Neural cell (in vitro differentiated cells): ENCODE measurements at regions not wholly inside any gene's neighbourhood (a gene's known extent, or its start where the extent isn't known, plus 50 kb on each side); places are given as distances from the start of the nearest gene placed in this dataset.

ENCODE experiments used
- H2AFZ ChIP-seq: fragments of 200-600, 300-800 bp; sonication (generic), shearing (Covaris generic); 2 replicates; pipeline ENCODE4 v1.6.0; 2014; ENCODE audit warnings: low read depth, mild to moderate bottlenecking, antibody characterized with exemption, low read length, moderate library complexity
- H3F3A ChIP-seq: fragments of 200-600 bp; shearing (Covaris generic); 2 replicates; pipeline ENCODE4 v1.6.1; 2016; ENCODE audit warnings: mild to moderate bottlenecking, moderate library complexity, mixed read lengths, antibody characterized with exemption, low read length; ENCODE audit not compliant: insufficient read depth, poor library complexity, severe bottlenecking
- H3K27ac ChIP-seq: fragments of 200-600, 300-800 bp; sonication (generic), shearing (Covaris generic); 2 replicates; pipeline ENCODE4 v1.5.1; 2014; ENCODE audit warnings: mild to moderate bottlenecking, low read length, moderate library complexity
- H3K27me3 ChIP-seq: fragments of 300-800, 200-600 bp; sonication (generic), shearing (Covaris generic); 2 replicates; pipeline ENCODE4 v1.6.0; 2014; ENCODE audit warnings: mild to moderate bottlenecking, low read depth, low read length, moderate library complexity; ENCODE audit not compliant: insufficient read depth
- H3K36me3 ChIP-seq: fragments of 300-800, 200-600 bp; sonication (generic), shearing (Covaris generic); 2 replicates; pipeline ENCODE4 v1.5.1; 2014; ENCODE audit warnings: mild to moderate bottlenecking, antibody characterized with exemption, low read length, moderate library complexity; ENCODE audit not compliant: insufficient read depth
- H3K4me2 ChIP-seq: fragments of 300-800, 200-600 bp; sonication (generic), shearing (Covaris generic); 2 replicates; pipeline ENCODE4 v1.6.0; 2014; ENCODE audit warnings: mild to moderate bottlenecking, low read length
- H3K4me3 ChIP-seq: fragments of 300-800, 200-600 bp; sonication (generic), shearing (Covaris generic); 2 replicates; pipeline ENCODE4 v1.5.1; 2014; ENCODE audit warnings: mild to moderate bottlenecking, low read length, moderate library complexity
- H3K79me2 ChIP-seq: fragments of 200-600 bp; shearing (Covaris generic); replicated peaks from 2 replicates; pipeline ENCODE4 v1.6.0; 2014; ENCODE audit warnings: mild to moderate bottlenecking, low read length, moderate library complexity; ENCODE audit not compliant: insufficient read depth
- H3K9ac ChIP-seq: fragments of 300-800, 200-600 bp; sonication (generic), shearing (Covaris generic); 2 replicates; pipeline ENCODE4 v1.6.1; 2016; ENCODE audit warnings: mild to moderate bottlenecking, low read length, mixed read lengths
- H3K9me2 ChIP-seq: fragments of 200-600 bp; shearing (Covaris generic); 2 replicates; pipeline ENCODE4 v1.6.1; 2016; ENCODE audit warnings: mild to moderate bottlenecking, low read length, mixed read lengths; ENCODE audit not compliant: insufficient read depth
- H3K9me3 ChIP-seq: fragments of 200-600, 300-800 bp; sonication (generic), shearing (Covaris generic); 2 replicates; pipeline ENCODE4 v1.6.1; 2016; ENCODE audit warnings: mild to moderate bottlenecking, mixed run types, low read length, moderate library complexity, mixed read lengths
- H4K20me1 ChIP-seq: fragments of 200-600 bp; shearing (Covaris generic); 2 replicates; pipeline ENCODE4 v1.6.1; 2016; ENCODE audit warnings: mild to moderate bottlenecking, mixed run types; ENCODE audit not compliant: insufficient read depth
- EP300 ChIP-seq: fragments of 450-650 bp; conservative IDR thresholded peaks from 2 replicates; pipeline ENCODE4 v1.6.1; 2014; ENCODE audit warnings: antibody characterized with exemption, mild to moderate bottlenecking, moderate library complexity; ENCODE audit not compliant: poor library complexity, severe bottlenecking
- EZH2 ChIP-seq: fragments of 200-600, 300-800 bp; shearing (Covaris generic), sonication (generic); IDR thresholded peaks from 2 replicates; pipeline ENCODE4 v1.6.1; 2014; ENCODE audit warnings: antibody characterized with exemption, low read length, borderline replicate concordance, mild to moderate bottlenecking; ENCODE audit not compliant: insufficient read depth, poor library complexity, severe bottlenecking
- MXI1 ChIP-seq: fragments of 450-650 bp; conservative IDR thresholded peaks from 2 replicates; pipeline ENCODE4 v1.6.1; 2014; ENCODE audit warnings: antibody characterized with exemption, mild to moderate bottlenecking; ENCODE audit not compliant: poor library complexity, severe bottlenecking
- POLR2AphosphoS5 ChIP-seq: IDR thresholded peaks from 2 replicates; pipeline ENCODE4 v1.6.1; 2012
- RAD21 ChIP-seq: fragments of 450-650 bp; conservative IDR thresholded peaks from 2 replicates; pipeline ENCODE4 v1.6.1; 2014; ENCODE audit warnings: antibody characterized with exemption, mild to moderate bottlenecking, moderate library complexity
- SMC3 ChIP-seq: fragments of 450-650 bp; conservative IDR thresholded peaks from 2 replicates; pipeline ENCODE4 v1.6.1; 2014; ENCODE audit warnings: antibody characterized with exemption, mild to moderate bottlenecking, moderate library complexity; ENCODE audit not compliant: poor library complexity
- TAF1 ChIP-seq: IDR thresholded peaks from 2 replicates; pipeline ENCODE4 v1.6.1; 2012; ENCODE audit warnings: low read depth
- TF ChIP-seq, protein P1 (sequence below): IDR thresholded peaks from 2 replicates; pipeline ENCODE4 v1.6.1; 2012; ENCODE audit warnings: borderline replicate concordance
- TF ChIP-seq, protein P2 (sequence below): fragments of 450-650 bp; IDR thresholded peaks from 2 replicates; pipeline ENCODE4 v1.5.1; 2014; ENCODE audit warnings: antibody characterized with exemption, mild to moderate bottlenecking, moderate library complexity; ENCODE audit not compliant: poor library complexity, severe bottlenecking

DNA sequence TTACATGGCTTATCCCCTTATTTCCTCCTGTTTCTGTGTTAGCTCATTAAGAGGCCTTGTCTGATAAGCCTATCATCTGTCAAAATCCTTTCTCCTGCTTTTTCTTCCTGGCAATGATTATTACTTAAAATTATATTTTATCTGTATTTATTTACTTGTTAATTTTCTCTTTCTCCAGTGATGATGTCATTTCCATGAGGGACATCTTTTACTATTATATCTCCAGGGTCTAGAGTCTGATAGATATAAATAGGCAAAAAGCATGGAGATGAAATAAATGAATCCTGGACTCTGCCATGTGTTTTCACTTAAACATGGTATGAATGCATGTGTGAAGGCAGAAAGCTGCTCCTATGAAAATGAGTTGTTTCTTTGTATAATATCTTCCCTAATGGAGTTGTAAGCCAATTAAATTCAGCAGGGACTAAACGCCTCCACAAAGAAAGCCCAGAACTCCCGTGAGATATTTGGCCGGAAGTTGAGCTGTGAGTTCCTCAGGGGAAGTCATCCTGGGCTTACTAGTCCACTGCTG, 375.2 kb downstream of the TUSC7 start:
- no peak overlapping the region for H2AFZ ChIP-seq
- H3K4me2 ChIP-seq: no peak overlapping the region
- H4K20me1 ChIP-seq: no peaks in the 10 kb centered on the region
- no peaks in the 10 kb centered on the region for H3K9me2 ChIP-seq
- no peak overlapping the region for H3K9ac ChIP-seq
- H3K36me3 ChIP-seq: no peaks in the 10 kb centered on the region
- H3K27ac ChIP-seq: no peak overlapping the region
- no peaks in the 10 kb centered on the region for H3F3A ChIP-seq
- no peaks in the 10 kb centered on the region for H3K79me2 ChIP-seq
- H3K27me3 ChIP-seq: no peaks in the 10 kb centered on the region
- TF ChIP-seq, protein P1, sequence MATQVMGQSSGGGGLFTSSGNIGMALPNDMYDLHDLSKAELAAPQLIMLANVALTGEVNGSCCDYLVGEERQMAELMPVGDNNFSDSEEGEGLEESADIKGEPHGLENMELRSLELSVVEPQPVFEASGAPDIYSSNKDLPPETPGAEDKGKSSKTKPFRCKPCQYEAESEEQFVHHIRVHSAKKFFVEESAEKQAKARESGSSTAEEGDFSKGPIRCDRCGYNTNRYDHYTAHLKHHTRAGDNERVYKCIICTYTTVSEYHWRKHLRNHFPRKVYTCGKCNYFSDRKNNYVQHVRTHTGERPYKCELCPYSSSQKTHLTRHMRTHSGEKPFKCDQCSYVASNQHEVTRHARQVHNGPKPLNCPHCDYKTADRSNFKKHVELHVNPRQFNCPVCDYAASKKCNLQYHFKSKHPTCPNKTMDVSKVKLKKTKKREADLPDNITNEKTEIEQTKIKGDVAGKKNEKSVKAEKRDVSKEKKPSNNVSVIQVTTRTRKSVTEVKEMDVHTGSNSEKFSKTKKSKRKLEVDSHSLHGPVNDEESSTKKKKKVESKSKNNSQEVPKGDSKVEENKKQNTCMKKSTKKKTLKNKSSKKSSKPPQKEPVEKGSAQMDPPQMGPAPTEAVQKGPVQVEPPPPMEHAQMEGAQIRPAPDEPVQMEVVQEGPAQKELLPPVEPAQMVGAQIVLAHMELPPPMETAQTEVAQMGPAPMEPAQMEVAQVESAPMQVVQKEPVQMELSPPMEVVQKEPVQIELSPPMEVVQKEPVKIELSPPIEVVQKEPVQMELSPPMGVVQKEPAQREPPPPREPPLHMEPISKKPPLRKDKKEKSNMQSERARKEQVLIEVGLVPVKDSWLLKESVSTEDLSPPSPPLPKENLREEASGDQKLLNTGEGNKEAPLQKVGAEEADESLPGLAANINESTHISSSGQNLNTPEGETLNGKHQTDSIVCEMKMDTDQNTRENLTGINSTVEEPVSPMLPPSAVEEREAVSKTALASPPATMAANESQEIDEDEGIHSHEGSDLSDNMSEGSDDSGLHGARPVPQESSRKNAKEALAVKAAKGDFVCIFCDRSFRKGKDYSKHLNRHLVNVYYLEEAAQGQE: no peak
- TF ChIP-seq MXI1 (no peak), POLR2AphosphoS5 (no peak), EP300 (no peak), RAD21 (no peak), EZH2 (no peak), SMC3 (no peak), TAF1 (no peak)
- TF ChIP-seq, protein P2, sequence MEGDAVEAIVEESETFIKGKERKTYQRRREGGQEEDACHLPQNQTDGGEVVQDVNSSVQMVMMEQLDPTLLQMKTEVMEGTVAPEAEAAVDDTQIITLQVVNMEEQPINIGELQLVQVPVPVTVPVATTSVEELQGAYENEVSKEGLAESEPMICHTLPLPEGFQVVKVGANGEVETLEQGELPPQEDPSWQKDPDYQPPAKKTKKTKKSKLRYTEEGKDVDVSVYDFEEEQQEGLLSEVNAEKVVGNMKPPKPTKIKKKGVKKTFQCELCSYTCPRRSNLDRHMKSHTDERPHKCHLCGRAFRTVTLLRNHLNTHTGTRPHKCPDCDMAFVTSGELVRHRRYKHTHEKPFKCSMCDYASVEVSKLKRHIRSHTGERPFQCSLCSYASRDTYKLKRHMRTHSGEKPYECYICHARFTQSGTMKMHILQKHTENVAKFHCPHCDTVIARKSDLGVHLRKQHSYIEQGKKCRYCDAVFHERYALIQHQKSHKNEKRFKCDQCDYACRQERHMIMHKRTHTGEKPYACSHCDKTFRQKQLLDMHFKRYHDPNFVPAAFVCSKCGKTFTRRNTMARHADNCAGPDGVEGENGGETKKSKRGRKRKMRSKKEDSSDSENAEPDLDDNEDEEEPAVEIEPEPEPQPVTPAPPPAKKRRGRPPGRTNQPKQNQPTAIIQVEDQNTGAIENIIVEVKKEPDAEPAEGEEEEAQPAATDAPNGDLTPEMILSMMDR: no peak
- H3K9me3 ChIP-seq: no peaks in the 10 kb centered on the region
- H3K4me3 ChIP-seq: no peak overlapping the region

DNA sequence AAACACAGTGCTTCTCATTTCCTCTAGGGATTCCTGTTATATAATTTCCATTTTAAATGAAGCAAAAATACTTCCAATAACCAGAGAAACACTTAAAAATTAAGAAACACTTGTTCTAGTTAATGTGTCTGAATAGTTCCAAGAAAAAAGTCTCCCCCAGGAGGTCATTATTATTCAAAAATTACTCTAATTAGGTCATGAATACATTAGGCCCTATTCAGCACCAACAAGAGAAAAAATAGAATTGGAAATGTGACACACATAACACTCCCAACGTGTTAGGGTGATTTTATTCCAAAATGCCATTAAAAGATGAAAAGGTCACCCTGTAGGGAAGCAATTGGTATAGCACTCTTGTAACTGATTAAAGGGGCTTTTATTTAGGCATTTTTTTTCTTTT, 382.1 kb downstream of the TUSC7 start:
- TF ChIP-seq MXI1: no peak
- no peak for TF ChIP-seq EP300
- TF ChIP-seq, protein P1: no peak
- TF ChIP-seq EZH2: no peak
- no peak for TF ChIP-seq POLR2AphosphoS5
- Histone ChIP-seq H3K27ac (no peak overlapping the region), H3K9me3 (no peaks in the 10 kb centered on the region)

More for the DNA sequence above, 382.1 kb downstream of the TUSC7 start:
- H3K4me3 ChIP-seq: no peak overlapping the region
- H3K27me3 ChIP-seq: no peaks in the 10 kb centered on the region
- H3K79me2 ChIP-seq: no peaks in the 10 kb centered on the region
- no peak overlapping the region for H3K9ac ChIP-seq
- H3K36me3 ChIP-seq: no peaks in the 10 kb centered on the region
- no peaks in the 10 kb centered on the region for H3F3A ChIP-seq
- H3K9me2 ChIP-seq: no peaks in the 10 kb centered on the region
- no peak overlapping the region for H3K4me2 ChIP-seq
- no peaks in the 10 kb centered on the region for H4K20me1 ChIP-seq
- no peak overlapping the region for H2AFZ ChIP-seq
